ENCODE measurements at regions not wholly inside any gene's neighbourhood (a gene's known extent, or its start where the extent isn't known, plus 50 kb on each side); places are given as distances from the start of the nearest gene placed in this dataset.

GRCh38 chr5:86896916-86897315 lies 279.2 kb downstream of the COX7C start:
- intact Hi-C loops (cut with micrococcal nuclease) = no loop called here
- Histone ChIP-seq H3K27me3 (ENCODE audit: control insufficient read depth in 2 of 2, insufficient read depth in 2 of 2, low read length in 2 of 2) (no peaks in the 10 kb centered on the region), H4K20me1 (ENCODE audit: insufficient read depth, low read length) (no peaks in the 10 kb centered on the region), H3K27ac (ENCODE audit: low read depth in 1 of 2, low read length in 2 of 2) (no peak overlapping the region), H3K4me1 (ENCODE audit: control insufficient read depth in 1 of 2, insufficient read depth in 2 of 2, low read length in 2 of 2) (no peaks in the 10 kb centered on the region), H3K79me2 (ENCODE audit: insufficient read depth, low read length) (no peaks in the 10 kb centered on the region), H3K9ac (ENCODE audit: insufficient read depth, low read length, poor library complexity, severe bottlenecking) (no peak overlapping the region), H3K36me3 (replicated peaks in 1 of 2; ENCODE audit: control insufficient read depth in 1 of 2, insufficient read depth in 2 of 2, low read length in 2 of 2) (no peaks in the 10 kb centered on the region), H3K4me2 (replicated peaks; ENCODE audit: extremely low read depth, low read length, poor library complexity, severe bottlenecking) (no peak overlapping the region), H2AFZ (ENCODE audit: insufficient read depth, low read depth, low read length, poor library complexity, severe bottlenecking) (no peak overlapping the region), H3K9me3 (replicated peaks in 1 of 2; ENCODE audit: control insufficient read depth in 1 of 2, insufficient read depth in 1 of 2, low read length in 2 of 2) (no peaks in the 10 kb centered on the region), H3K4me3 (replicated peaks in 1 of 3; ENCODE audit: low read depth in 2 of 3, low read length in 3 of 3) (no peak overlapping the region)
- Mint-ChIP-seq H3K36me3 (no peaks in the 10 kb centered on the region), H3K27ac (no peak overlapping the region), H3K9me3 (no peaks in the 10 kb centered on the region), H3K4me3 (no peak overlapping the region), H3K4me1 (no peaks in the 10 kb centered on the region), H3K27me3 (ENCODE audit: low read depth in 3 of 3) (peaks cover 0 to 4% (median 1%) of the 10 kb centered on the region in 3 donors)
- no peak for TF ChIP-seq CTCF (IDR thresholded peaks at IDR 0.05)
- no CpG with 5 or more reads among the region's 1 CpG for WGBS (ENCODE audit: insufficient coverage)
- DNase-seq = no peak

- Histone ChIP-seq H4K20me1 (ENCODE audit: insufficient read depth, low read length) (no peaks in the 10 kb centered on the region), H3K27me3 (ENCODE audit: control insufficient read depth in 2 of 2, insufficient read depth in 2 of 2, low read length in 2 of 2) (no peaks in the 10 kb centered on the region), H3K4me2 (replicated peaks; ENCODE audit: extremely low read depth, low read length, poor library complexity, severe bottlenecking) (no peak overlapping the region), H3K4me1 (ENCODE audit: control insufficient read depth in 1 of 2, insufficient read depth in 2 of 2, low read length in 2 of 2) (no peaks in the 10 kb centered on the region), H3K79me2 (ENCODE audit: insufficient read depth, low read length) (no peaks in the 10 kb centered on the region), H3K27ac (ENCODE audit: low read depth in 1 of 2, low read length in 2 of 2) (no peak overlapping the region), H3K4me3 (replicated peaks in 1 of 3; ENCODE audit: low read depth in 2 of 3, low read length in 3 of 3) (no peak overlapping the region), H3K9ac (ENCODE audit: insufficient read depth, low read length, poor library complexity, severe bottlenecking) (no peak overlapping the region), H2AFZ (ENCODE audit: insufficient read depth, low read depth, low read length, poor library complexity, severe bottlenecking) (no peak overlapping the region), H3K9me3 (replicated peaks in 1 of 2; ENCODE audit: control insufficient read depth in 1 of 2, insufficient read depth in 1 of 2, low read length in 2 of 2) (no peaks in the 10 kb centered on the region), H3K36me3 (replicated peaks in 1 of 2; ENCODE audit: control insufficient read depth in 1 of 2, insufficient read depth in 2 of 2, low read length in 2 of 2) (no peaks in the 10 kb centered on the region)
- Mint-ChIP-seq H3K9me3 (peaks cover 0 to 2% (median 0%) of the 10 kb centered on the region in 7 donors), H3K36me3 (no peaks in the 10 kb centered on the region), H3K4me1 (no peaks in the 10 kb centered on the region), H3K4me3 (no peak overlapping the region), H3K27me3 (ENCODE audit: low read depth in 3 of 3) (peaks cover 1 to 4% (median 2%) of the 10 kb centered on the region in 3 donors), H3K27ac (no peak overlapping the region)
- no peak for DNase-seq
- WGBS (ENCODE audit: insufficient coverage) = no CpG with 5 or more reads among the region's 6 CpGs
- intact Hi-C loops (cut with micrococcal nuclease) = no loop called here
- TF ChIP-seq CTCF (IDR thresholded peaks at IDR 0.05) = no peak
Measured at GRCh38 chr5:86909418-86910295, 291.9 kb downstream of the COX7C start.

Measured in CD14-positive monocyte (primary cell).